ENCODE measurements at regions not wholly inside any gene's neighbourhood (a gene's known extent, or its start where the extent isn't known, plus 50 kb on each side); places are given as distances from the start of the nearest gene placed in this dataset.

DNA sequence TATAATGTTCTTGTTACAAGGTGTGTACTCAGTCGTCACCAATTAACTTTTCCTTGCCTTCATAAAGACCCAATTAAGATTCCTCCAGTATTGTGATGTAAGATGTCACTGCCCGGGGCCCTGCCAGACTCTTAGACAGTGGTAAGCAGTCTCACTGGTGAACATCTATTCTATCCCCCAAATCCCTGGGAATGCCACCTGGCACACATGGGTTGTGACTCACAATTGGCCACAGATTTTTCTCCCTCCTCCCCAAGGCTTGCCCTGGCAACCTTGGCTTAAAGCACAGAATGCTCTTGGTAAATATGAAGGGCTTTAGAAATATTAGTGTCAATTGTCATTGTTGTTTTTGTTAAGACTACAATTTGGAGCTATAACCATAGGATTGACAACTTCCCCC lies 287.9 kb downstream of the ETAA1 start:
- Histone ChIP-seq H2AFZ (ENCODE audit: low read length) (no peak overlapping the region), H3K27me3 (ENCODE audit: control insufficient read depth in 1 of 2, insufficient read depth in 2 of 2, low read length in 2 of 2) (no peaks in the 10 kb centered on the region), H3K4me2 (ENCODE audit: low read depth, low read length) (no peak overlapping the region), H4K20me1 (ENCODE audit: insufficient read depth, low read length) (no peaks in the 10 kb centered on the region), H3K9ac (ENCODE audit: insufficient read depth, low read depth, low read length) (no peak overlapping the region), H3K27ac (ENCODE audit: extremely low read length, insufficient read depth, low read length) (no peak overlapping the region), H3K79me2 (ENCODE audit: insufficient read depth, low read length) (no peaks in the 10 kb centered on the region), H3K36me3 (replicated peaks in 1 of 2; ENCODE audit: control insufficient read depth in 1 of 2, insufficient read depth in 2 of 2, low read length in 2 of 2) (no peaks in the 10 kb centered on the region), H3K4me1 (ENCODE audit: insufficient read depth, low read length) (no peaks in the 10 kb centered on the region), H3K4me3 (replicated peaks in 1 of 3; ENCODE audit: insufficient read depth in 1 of 3, low read depth in 2 of 3, low read length in 3 of 3) (no peak overlapping the region), H3K9me3 (ENCODE audit: low read length) (no peaks in the 10 kb centered on the region)
- POLR2A ChIA-PET, result no interaction called here
- no peak for TF ChIP-seq SSRP1 (CRISPR knock-in tag; IDR thresholded peaks at IDR 0.05)
- TF ChIP-seq ASH2L (IDR thresholded peaks at IDR 0.05; ENCODE audit: insufficient read length, low read depth, low read length), result no peak
- TF ChIP-seq, protein P1, sequence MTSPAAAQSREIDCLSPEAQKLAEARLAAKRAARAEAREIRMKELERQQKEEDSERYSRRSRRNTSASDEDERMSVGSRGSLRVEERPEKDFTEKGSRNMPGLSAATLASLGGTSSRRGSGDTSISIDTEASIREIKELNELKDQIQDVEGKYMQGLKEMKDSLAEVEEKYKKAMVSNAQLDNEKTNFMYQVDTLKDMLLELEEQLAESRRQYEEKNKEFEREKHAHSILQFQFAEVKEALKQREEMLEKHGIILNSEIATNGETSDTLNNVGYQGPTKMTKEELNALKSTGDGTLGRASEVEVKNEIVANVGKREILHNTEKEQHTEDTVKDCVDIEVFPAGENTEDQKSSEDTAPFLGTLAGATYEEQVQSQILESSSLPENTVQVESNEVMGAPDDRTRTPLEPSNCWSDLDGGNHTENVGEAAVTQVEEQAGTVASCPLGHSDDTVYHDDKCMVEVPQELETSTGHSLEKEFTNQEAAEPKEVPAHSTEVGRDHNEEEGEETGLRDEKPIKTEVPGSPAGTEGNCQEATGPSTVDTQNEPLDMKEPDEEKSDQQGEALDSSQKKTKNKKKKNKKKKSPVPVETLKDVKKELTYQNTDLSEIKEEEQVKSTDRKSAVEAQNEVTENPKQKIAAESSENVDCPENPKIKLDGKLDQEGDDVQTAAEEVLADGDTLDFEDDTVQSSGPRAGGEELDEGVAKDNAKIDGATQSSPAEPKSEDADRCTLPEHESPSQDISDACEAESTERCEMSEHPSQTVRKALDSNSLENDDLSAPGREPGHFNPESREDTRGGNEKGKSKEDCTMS (CRISPR knock-in tag; conservative IDR thresholded peaks at IDR 0.05), result no peak
- no peak for TF ChIP-seq ZSCAN30 (CRISPR knock-in tag; IDR thresholded peaks at IDR 0.05)
- no peak for TF ChIP-seq KDM1A (CRISPR knock-in tag; IDR thresholded peaks at IDR 0.05)
- TF ChIP-seq, protein P2, sequence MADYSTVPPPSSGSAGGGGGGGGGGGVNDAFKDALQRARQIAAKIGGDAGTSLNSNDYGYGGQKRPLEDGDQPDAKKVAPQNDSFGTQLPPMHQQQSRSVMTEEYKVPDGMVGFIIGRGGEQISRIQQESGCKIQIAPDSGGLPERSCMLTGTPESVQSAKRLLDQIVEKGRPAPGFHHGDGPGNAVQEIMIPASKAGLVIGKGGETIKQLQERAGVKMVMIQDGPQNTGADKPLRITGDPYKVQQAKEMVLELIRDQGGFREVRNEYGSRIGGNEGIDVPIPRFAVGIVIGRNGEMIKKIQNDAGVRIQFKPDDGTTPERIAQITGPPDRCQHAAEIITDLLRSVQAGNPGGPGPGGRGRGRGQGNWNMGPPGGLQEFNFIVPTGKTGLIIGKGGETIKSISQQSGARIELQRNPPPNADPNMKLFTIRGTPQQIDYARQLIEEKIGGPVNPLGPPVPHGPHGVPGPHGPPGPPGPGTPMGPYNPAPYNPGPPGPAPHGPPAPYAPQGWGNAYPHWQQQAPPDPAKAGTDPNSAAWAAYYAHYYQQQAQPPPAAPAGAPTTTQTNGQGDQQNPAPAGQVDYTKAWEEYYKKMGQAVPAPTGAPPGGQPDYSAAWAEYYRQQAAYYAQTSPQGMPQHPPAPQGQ (CRISPR knock-in tag; IDR thresholded peaks at IDR 0.05; ENCODE audit: borderline replicate concordance), result no peak
- TF ChIP-seq ZNF350 (CRISPR knock-in tag; IDR thresholded peaks at IDR 0.05; ENCODE audit: borderline replicate concordance, low read depth), result no peak
- TF ChIP-seq, protein P3, sequence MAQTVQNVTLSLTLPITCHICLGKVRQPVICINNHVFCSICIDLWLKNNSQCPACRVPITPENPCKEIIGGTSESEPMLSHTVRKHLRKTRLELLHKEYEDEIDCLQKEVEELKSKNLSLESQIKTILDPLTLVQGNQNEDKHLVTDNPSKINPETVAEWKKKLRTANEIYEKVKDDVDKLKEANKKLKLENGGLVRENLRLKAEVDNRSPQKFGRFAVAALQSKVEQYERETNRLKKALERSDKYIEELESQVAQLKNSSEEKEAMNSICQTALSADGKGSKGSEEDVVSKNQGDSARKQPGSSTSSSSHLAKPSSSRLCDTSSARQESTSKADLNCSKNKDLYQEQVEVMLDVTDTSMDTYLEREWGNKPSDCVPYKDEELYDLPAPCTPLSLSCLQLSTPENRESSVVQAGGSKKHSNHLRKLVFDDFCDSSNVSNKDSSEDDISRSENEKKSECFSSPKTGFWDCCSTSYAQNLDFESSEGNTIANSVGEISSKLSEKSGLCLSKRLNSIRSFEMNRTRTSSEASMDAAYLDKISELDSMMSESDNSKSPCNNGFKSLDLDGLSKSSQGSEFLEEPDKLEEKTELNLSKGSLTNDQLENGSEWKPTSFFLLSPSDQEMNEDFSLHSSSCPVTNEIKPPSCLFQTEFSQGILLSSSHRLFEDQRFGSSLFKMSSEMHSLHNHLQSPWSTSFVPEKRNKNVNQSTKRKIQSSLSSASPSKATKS (CRISPR knock-in tag; IDR thresholded peaks at IDR 0.05), result no peak
- no peak for TF ChIP-seq PAX8 (CRISPR knock-in tag; IDR thresholded peaks at IDR 0.05; ENCODE audit: borderline replicate concordance)
- TF ChIP-seq, protein P4, sequence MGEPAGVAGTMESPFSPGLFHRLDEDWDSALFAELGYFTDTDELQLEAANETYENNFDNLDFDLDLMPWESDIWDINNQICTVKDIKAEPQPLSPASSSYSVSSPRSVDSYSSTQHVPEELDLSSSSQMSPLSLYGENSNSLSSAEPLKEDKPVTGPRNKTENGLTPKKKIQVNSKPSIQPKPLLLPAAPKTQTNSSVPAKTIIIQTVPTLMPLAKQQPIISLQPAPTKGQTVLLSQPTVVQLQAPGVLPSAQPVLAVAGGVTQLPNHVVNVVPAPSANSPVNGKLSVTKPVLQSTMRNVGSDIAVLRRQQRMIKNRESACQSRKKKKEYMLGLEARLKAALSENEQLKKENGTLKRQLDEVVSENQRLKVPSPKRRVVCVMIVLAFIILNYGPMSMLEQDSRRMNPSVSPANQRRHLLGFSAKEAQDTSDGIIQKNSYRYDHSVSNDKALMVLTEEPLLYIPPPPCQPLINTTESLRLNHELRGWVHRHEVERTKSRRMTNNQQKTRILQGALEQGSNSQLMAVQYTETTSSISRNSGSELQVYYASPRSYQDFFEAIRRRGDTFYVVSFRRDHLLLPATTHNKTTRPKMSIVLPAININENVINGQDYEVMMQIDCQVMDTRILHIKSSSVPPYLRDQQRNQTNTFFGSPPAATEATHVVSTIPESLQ (CRISPR knock-in tag; conservative IDR thresholded peaks at IDR 0.05), result no peak
- TF ChIP-seq ZNF782 (CRISPR knock-in tag; IDR thresholded peaks at IDR 0.05; ENCODE audit: borderline replicate concordance), result no peak
- 35% methylated on average over 2 of the region's 2 CpGs for WGBS (ENCODE audit: low lambda C conversion rate)
- CTCF ChIA-PET (ENCODE audit: low intra/inter-chr PET ratio, low total read pairs), result no interaction called here
- ATAC-seq, result no peak
- BruUV-seq (replicated peaks), result no TSS peak
- intact Hi-C loops (cut with micrococcal nuclease; ENCODE audit: unreplicated experiment), result no loop called here
- no peak for DNase-seq (ENCODE audit: low spot score)
- in situ Hi-C loops (cut with HindIII; ENCODE audit: extremely low pct_ligation_motif_present, low pct_unique_long_range_greater_than_20kb), result no loop called here
- no peak for FAIRE-seq
